Activated gamma-delta T cell treated with Interleukin-2 at 50 U/mL for 16 hours (primary cell): ENCODE measurements at regions not wholly inside any gene's neighbourhood (a gene's known extent, or its start where the extent isn't known, plus 50 kb on each side); places are given as distances from the start of the nearest gene placed in this dataset.
"Not testable (repeated sequence)": the region's sequence is repeated elsewhere in the genome, so short reads cannot be mapped to it uniquely, and the experiment has no call there.

ENCODE experiments used
- DNase-seq: peaks from one replicate; pipeline ENCODE4 v3.0.0-alpha.2; 2020

DNA sequence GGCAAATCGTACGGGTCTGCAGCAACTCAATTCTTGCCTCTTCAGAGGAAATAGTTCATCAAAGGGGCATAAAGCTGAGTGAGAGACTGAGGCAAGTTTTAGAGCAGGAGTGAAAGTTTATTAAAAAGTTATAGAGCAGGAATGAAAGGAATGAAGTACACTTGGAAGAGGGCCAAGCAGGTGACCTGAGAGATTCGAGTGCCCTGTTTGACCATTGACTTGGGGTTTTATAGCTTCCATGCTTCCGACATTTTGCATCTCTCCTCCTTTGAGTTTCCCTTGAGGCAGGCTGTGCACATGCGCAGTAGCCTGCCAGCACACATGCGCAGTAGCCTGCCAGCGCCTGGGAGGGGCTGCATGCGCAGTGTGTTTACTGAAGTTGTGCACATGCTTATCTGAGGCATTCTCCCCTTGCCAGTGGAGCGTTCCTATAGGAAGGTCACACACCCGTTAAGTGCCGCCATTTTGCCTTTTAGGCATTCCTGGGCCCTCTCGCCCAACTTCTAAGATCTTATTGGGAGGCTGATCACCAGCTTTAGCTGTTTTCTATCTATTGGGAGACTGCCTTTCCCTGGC is 265.5 kb upstream of the MGAT5 start:
- DNase-seq, result no peak

DNA sequence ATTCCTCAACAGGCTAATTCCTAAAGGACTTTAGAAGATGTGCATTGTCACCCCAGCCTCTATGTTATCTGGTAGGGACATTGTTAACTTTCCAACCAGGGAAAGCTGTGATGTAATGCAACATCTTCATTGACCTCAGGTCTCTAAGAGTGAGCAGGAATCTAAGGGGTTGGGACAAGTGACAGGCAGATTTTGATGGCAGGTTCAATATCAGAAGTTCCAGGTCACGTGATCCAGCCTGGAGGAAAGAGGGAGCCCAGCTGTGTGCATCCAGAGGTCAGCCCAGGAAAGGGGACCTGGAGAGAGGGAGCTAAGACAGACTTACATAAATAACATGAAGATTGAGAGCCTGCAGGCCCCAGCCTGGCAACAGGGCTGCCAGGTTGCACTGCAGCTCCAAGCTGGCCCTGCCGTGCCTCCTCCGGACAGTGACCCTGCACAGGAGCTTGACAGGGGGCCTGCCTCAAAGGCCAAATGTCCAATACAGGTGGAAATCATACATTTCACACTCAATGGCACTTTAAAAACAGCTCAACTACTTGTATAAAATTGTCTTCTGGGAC is 262.2 kb upstream of the MGAT5 start:
- no peak for DNase-seq

DNA sequence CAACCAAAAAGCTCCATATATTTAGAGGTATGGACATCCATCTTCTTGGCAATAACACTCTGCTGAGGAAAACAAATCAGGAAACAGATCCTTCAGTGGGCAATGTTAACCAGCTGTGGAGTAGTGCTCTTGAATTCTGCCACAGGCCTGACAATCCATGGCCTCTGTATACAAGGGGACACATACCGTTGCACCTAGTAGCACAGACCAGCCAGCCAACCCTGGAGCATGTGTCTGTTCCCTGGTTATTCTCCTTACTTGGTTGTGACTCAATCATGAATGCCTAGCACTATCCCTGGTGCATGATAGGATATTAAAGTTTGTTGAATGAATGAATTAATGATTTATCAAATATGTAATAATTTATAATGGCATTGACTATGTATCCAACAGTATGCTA is 261.4 kb upstream of the MGAT5 start:
- no peak for DNase-seq

DNA sequence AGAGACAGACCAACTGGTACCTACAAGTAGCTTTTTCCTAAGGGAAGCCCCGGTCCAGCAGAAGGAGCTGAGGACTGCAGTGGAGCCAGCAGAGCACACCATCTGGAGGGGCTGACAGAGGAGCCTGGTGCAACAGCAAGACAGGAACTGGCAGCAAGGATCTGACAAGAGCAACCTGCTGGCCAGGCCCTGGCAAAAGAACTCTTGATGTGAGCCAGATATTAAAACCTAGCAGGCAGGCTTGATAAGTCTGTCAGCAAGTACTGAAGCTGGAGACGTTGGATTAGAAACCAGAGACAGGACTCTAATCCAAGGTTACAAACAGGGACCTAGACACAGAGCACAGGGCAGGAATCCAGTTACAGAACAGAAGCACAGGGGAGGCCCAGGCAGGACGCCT is 260.7 kb upstream of the MGAT5 start:
- no peak for DNase-seq

DNA sequence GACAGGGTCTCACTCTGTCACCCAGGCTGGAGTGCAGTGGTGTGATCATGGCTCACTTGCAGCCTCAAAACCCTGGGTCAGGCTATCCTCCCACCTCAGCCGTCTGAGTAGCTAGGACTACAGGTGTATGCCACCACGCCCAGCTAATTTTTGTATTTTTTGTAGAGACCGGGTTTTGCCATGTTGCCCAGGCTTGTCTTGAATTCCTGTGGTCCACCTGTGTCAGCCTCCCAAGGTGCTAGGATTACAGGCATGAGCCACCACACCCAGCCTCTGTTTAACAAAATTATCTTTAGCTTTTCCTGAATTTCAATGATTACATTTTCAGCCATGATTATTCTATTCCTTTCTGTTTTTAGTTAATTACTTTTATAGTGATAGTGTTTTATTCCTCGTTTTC is 255.1 kb upstream of the MGAT5 start:
- not testable (repeated sequence) for DNase-seq

DNA sequence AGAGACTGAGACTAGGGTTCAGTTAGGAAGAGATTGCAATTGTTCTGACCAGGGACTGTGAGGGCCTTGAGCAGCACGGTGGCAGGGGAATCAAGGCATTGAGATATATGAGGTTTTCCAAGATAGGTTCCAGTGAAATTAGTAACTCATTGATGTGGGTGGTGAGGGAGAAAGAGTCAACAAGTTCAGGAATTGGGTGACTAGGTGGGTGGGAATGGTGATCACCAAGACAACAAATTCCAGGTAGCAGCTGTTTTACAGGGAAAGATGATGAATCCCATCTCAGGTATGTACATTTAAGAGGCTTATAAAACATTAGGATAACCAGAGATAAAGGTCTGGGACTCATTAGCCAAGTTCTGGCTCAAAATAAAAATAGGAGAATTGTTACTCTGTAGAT is 251.5 kb upstream of the MGAT5 start:
- no peak for DNase-seq

DNA sequence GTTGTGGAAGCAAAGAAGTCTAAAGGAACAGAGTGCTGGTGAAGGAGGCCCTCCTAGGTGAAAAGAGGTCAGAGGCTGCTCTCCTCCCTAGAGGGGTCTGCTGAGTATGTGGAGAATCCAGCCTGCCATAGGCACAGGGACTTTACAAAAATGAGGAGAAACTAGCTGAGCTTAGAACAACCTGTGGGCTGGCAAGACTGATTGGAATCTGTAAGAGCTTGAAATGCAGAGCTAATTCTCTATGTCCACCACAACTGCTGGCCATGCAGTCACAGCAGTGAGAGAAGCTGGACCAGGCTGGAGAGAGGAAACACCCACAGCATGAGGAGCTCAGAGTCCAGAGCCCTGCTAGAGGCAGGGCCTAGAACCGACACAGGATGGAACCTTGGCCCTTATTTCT is 251.0 kb upstream of the MGAT5 start:
- DNase-seq, result no peak

DNA sequence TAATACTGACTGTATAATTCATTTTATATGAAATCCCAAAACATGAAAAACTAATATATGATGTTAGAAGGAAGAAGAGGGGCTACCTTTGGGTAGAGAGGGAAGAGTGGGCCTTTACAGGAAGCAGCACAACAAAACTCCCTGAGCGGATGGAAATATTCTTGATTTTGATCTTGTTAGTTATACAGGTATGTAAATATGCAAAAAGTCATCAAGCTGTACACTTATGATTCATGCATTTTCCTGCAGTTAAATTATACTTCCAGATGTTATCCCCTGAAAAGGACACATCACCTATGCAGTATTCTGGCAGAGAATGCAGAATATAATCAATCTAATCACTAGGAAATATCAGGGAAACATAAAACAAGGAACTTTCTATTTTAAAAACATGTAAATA is 249.4 kb upstream of the MGAT5 start:
- DNase-seq, result no peak

DNA sequence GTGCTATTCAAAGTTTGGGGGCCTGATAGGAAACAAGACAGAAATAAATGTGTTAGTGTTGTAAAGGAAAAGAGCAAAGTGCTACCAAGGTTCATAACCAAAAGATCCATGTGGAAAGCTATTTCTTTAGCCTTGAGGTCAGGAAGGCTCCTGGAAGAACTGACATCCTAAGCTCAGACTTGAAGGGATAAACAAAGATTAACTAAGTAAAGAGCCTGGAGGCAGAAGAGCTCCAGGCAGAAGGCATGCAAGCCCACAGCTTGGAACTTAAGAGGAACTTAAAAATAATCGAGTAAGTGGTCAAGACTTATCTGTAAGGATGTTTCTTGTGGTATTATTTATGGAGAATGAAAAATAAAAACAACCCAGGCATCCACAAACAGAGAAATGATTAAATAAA is 245.0 kb upstream of the MGAT5 start:
- no peak for DNase-seq

DNA sequence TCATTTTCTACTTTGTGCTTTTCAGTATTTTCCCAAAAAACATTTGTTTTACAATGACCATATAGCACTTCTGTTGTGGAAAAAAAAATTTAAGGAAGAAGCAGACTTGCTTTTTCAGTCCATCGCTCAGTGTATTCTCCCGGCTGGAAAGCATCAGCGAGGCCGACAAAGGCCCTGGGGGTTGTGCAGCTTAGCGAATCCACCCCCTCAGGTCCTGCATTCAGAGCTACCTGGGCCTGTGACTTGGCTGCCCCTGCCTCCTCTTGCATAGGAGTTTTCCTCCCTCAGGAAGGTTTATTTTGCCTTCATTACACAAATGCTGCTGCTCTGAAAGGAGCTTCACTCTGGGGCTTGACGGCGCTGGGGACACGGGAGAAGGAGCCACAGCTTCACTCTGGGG is 244.4 kb upstream of the MGAT5 start:
- no peak for DNase-seq

DNA sequence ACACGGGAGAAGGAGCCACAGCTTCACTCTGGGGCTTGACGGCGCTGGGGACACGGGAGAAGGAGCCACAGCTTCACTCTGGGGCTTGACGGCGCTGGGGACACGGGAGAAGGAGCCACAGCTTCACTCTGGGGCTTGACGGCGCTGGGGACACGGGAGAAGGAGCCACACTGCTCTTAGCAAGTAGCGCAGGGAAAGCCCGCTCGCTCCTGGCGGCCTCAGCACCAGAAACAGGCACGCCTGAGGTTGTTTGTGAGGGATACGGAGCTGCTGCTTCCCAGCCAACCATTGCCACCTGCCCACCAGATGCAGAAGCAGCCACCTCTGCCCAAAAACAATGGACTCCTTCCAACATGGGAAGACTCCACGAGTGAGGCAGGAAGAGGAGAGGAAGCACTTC is 244.0 kb upstream of the MGAT5 start:
- not testable (repeated sequence) for DNase-seq

DNA sequence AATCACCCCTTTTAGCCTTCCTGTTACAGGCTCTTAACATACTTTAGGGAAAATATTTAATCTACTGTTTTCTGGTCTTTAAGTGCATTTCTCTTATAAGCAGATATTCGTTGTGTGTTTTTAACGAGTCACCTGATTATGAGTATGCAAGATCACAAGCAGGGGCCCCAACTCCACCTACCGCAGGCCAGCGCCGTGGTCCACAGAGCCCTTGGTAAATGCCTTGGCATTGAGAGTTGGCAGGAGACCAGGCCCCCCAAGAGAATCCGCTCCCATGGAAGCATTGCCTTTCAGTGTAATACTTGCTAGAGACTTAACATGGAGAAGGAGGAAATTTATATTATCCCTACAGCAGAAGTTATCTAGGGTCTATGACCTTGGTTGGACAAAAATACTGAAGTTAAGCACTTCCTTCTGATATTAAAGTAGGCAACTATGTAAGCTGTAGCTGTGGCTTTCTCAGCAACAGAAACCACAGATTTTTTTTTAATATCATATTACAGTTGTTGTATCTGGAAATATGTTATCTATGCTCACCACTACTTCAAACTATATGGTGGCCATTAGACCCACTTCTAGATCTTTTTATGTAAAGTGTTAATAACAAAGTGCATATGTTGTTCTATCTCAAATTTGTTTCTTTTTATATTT is 241.8 kb upstream of the MGAT5 start:
- DNase-seq, result no peak

DNA sequence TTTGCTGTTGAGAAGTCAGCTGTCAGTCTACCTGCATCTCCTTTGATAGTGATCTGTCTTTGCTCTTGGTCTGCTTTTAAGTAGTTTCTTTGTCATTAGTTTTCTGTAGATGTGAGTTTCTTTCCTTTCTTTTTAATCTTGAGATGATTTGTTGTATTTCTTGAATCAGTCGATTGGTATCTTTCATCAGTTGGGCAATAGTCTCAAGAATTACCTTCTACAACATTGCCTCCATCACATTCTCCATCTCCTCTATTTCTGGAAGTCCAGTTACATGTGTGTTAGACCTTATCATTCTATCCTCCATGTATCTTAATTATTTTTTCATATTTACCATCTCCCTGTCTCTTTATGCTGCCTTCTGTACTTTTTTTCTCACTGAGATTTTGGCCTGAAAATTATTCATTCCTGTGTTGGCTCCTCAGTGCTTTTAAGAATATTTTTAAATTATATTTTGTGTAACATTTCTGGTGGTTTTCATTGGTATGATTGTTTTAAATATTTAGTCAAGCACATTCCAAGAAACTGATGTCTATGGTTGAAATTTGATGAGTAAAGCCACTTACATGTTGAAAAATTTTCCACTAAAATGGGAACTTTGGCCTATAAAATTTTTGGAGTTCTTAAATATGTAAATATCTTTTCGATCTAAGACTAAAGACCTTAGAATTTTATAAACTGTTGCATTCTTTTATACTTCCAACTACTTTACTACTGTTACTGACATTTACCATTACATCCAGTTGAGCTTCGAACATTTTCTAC is 239.5 kb upstream of the MGAT5 start:
- no peak for DNase-seq

DNA sequence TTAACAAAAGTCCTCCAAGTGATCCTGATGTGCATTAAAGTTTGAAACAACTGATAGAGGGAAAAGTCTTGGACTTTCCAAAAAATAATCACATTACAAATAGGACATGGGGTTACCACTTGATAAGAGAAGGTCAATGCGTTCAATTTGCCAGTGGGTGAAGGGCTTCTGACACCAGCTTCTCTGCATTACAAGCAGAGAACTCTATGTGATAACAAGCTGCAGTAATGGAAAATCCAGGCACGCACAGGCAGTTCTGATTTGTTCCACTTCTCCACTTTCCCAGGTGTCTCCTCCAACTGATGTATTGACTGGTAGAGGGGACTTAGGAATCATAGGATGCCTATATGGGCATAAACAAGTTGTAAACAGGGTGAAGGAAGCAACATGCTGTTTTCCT is 234.0 kb upstream of the MGAT5 start:
- no peak for DNase-seq

DNA sequence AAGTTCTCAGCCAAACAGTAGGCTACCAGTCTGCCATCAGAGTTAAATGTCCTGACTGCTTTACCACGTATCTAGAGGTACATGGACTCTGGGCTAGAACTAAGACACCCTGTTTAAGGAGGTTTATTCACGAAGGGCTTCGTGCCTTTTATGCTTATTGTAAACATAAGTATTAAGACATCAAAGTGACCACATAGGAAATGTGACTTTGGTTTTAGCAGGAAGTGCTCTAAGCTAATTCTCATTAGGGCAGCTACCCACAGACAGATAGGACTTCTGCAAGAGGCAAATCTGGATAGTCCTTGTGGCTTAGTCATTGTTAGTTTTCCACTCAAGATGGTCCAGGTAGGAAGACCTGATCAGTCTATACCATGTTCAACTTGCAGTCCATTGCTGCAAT is 233.3 kb upstream of the MGAT5 start:
- DNase-seq, result no peak

DNA sequence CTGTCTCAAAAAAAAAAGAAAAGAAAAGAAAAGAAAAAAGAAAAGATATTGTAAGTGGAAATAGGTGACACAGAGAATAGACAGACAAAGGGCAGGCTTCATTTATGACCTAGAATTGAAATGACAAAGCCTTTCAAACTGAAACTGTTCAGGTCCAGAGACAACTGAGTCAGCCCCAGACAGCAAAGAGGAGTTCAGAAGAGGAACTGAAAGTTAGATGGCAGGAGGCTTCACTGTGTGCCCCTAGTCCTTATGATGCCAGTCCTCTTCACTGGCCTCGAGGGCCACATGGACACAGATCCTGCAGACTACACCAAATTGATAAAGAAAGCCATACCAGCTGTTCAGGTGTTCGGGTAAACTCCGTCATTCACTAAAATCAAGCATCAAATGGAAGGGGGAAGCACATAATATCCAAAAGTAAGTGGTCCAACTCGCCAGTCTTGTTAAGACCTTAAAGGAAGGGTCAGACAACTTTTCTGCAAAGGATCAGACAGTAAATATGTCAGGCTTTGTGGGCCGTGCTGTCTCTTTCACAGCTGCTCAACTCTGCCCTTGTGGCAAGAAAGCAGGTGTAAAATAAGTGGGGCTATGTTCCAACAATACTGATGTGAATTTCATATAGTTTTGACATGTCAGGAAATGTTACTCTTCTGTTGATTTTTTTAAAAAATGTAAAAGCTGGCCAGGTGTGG is 231.9 kb upstream of the MGAT5 start:
- DNase-seq, result no peak

DNA sequence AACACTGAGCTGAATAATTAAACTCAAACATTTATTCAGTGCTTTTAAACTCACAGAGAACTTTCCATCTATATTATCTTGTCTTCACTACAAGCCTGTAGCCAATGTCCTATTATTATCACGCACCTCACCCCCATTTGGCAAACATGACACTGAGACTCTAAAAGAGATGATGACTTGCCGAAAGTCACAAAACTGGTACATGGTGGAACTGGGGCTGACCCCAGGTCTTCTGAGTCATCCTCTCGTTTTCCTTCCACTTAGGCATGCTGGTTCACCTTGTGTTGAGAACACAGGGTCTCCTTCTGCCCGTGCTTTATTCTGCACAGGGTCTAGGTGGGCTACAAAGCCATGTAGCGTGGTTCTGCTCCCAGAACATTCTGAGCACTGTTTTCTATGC is 230.0 kb upstream of the MGAT5 start:
- DNase-seq, result no peak

DNA sequence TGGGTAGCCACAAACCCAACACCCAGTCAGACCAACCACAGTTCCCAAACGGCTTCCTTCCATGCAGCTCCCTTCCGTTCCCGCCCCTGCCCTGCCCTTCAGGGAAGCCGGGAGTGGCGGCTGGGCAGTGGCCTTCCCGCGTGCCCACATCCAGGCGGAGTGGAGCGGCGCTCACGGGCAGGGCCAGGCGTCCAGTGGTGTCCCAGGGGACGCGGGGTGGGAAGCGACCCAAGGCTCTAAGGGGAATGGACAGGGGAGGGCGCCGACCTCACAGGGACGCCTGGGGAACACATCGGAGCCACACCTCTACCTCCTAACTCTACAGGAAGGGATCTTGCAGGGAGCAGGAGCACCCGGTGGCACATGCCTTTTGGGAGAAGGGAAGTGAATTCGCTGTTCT is 225.9 kb upstream of the MGAT5 start:
- DNase-seq, result no peak

DNA sequence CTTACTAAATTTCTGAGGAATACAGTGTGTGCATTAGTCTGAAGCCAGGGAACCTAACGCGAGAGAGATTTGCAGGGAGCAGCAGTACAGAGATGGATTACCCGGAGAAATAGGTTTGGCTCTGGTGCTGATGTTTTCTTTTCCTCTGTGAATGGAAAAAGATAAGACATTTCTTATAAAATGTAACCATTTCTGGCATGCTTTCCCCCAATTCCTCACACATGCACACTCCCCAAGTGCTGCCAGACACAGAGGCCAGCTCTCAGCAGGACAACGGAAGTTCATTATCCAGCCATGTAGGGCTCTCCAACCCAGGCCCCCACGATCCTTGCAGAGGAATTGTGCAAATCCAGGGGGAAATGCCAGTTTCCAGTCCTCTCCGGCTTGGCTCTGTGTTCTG is 224.5 kb upstream of the MGAT5 start:
- DNase-seq, result no peak

DNA sequence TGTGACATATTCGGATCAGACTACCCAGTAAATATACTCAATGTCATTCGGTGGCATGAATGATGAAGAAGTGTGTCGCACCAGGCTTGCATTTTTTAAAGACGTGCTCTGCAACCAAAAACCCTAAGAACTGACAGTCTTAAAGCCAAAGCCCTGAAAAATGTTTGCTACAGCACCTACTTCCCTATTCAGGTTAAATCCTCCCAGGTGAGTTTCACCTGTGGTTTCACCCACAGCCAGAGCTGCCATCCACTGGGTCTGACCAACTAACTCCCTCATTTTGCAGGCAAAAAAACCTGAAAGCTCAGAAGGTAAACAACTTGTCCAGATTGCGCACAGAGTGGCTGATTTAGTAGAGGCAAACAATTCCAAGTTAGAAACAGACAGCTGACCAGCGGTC is 222.3 kb upstream of the MGAT5 start:
- DNase-seq, result no peak

DNA sequence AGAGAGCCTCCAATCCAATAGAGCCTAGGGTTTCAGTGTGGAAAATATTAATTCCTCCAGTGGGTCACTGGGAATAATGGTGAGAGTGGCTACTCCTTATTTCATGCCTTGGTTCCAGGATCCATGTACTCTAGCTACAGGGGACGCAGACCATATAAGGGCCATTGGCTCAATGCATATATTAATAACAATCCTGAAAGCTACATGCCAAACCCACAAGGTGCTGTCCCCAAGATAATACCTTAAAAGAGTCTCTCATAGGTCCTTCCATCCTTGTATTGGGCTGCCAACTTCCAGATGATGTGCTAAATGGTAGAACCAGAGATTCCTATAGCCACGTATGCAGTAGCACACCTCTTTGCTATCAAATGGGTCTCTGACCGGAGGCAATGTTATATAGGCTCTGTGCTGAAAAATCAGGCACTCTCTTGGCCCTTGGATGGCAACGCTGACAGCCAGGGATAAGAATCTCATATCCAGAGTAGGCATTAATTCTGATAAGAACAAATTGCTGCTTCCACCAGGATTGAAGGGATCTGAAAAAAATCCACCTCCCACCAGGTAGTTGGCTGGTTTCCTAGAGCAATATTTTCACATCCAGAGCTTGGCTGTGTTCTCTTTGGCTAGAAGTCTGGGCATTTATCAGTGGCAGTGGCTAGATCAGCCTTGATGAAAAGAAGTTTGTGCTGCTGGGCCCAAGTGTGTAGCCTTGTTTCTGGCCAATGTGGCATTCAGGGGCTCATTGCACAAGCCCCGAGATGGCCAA is 218.1 kb upstream of the MGAT5 start:
- no peak for DNase-seq

DNA sequence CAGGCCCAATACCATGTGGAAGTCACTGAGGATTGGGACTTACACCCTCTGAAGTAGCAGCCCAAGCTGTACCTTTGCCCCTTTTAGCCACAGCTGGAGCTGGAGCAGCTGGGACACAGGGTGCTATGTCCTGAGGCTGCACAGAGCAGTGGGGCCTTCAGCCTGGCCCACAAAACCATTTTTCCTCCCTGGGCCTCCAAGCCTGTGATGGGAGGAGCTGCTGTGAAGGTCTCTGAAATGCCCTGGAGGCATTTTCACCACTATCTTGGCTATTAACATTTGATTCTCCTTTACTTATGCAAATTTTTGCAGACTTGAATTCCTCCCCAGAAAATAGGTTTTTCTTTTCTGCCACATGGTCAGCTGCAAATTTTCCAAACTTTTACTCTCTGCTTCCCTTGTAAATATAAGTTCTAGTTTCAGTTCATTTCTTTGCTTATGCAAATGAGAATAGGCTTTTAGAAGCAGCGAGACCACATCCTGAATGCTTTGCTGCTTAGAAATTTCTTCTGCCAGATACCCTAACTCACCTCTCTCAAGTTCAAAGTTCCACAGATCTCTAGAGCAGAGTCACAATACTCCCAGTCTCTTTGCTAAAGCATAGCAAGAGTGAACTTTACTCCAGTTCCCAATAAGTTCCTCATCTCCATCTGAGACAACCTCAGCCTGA is 213.8 kb upstream of the MGAT5 start:
- DNase-seq, result no peak
